CD14-positive monocyte (primary cell): ENCODE measurements at regions not wholly inside any gene's neighbourhood (a gene's known extent, or its start where the extent isn't known, plus 50 kb on each side); places are given as distances from the start of the nearest gene placed in this dataset.
"Not testable (repeated sequence)": the region's sequence is repeated elsewhere in the genome, so short reads cannot be mapped to it uniquely, and the experiment has no call there.

Experiments
- DNase-seq, 3 donors: peaks; one replicate each; pipeline ENCODE4 v3.0.0-alpha.2; 2011 to 2022
- H2AFZ ChIP-seq: 2 replicates; pipeline ENCODE4 v1.6.0; 2012; ENCODE audit warnings: mild to moderate bottlenecking, low read depth, low read length, inconsistent platforms; ENCODE audit not compliant: insufficient read depth, poor library complexity, severe bottlenecking
- H3K27ac ChIP-seq, 2 donors: 1 replicate in 1 of 2; 2 replicates in 1 of 2; pipeline ENCODE4 v1.5.1; 2012 to 2013; ENCODE audit warnings: low read length in 2 of 2, control low read depth in 1 of 2, inconsistent platforms in 1 of 2, low read depth in 1 of 2, mild to moderate bottlenecking in 1 of 2
- H3K27me3 ChIP-seq, 2 donors: one replicate each; pipeline versions ENCODE4 v1.6.0 to v1.6.1; 2011 to 2013; ENCODE audit warnings: low read length in 2 of 2; ENCODE audit not compliant: control insufficient read depth in 2 of 2, insufficient read depth in 2 of 2
- H3K36me3 ChIP-seq, 2 donors: replicated peaks in 1 of 2; 1 replicate in 1 of 2; 2 replicates in 1 of 2; pipeline versions ENCODE4 v1.5.1 to v1.6.1; 2012 to 2013; ENCODE audit warnings: low read length in 2 of 2, control low read depth in 1 of 2, inconsistent platforms in 1 of 2, mild to moderate bottlenecking in 1 of 2; ENCODE audit not compliant: insufficient read depth in 2 of 2, control insufficient read depth in 1 of 2
- H3K4me1 ChIP-seq, 2 donors: 1 replicate in 1 of 2; 2 replicates in 1 of 2; pipeline versions ENCODE4 v1.5.1 to v1.6.1; 2012 to 2013; ENCODE audit warnings: low read length in 2 of 2, control low read depth in 1 of 2, inconsistent platforms in 1 of 2, mild to moderate bottlenecking in 1 of 2, moderate library complexity in 1 of 2; ENCODE audit not compliant: insufficient read depth in 2 of 2, control insufficient read depth in 1 of 2
- H3K4me2 ChIP-seq: replicated peaks from 2 replicates; pipeline ENCODE3; 2012; ENCODE audit warnings: low read length, moderate library complexity, mild to moderate bottlenecking; ENCODE audit not compliant: poor library complexity, severe bottlenecking; ENCODE audit errors: extremely low read depth
- H3K4me3 ChIP-seq, 3 experiments: fragments of 200-600 bp in 1 of 3; sonication (generic) in 1 of 3; replicated peaks in 1 of 3; 1 replicate in 2 of 3; 2 replicates in 1 of 3; pipeline ENCODE4 v1.5.1; 2011 to 2013; ENCODE audit warnings: low read length in 3 of 3, mild to moderate bottlenecking in 3 of 3, control low read depth in 2 of 3, low read depth in 2 of 3, inconsistent platforms in 1 of 3, moderate library complexity in 1 of 3
- H3K79me2 ChIP-seq: 2 replicates; pipeline ENCODE4 v1.6.0; 2012; ENCODE audit warnings: mild to moderate bottlenecking, control low read depth, inconsistent platforms, low read length, moderate library complexity; ENCODE audit not compliant: insufficient read depth
- H3K9ac ChIP-seq: 2 replicates; pipeline ENCODE4 v1.6.0; 2017; ENCODE audit warnings: low read length, mild to moderate bottlenecking; ENCODE audit not compliant: insufficient read depth, poor library complexity, severe bottlenecking
- H3K9me3 ChIP-seq, 2 donors: replicated peaks in 1 of 2; 1 replicate in 1 of 2; 2 replicates in 1 of 2; pipeline versions ENCODE4 v1.5.1 to v1.6.1; 2012 to 2013; ENCODE audit warnings: low read length in 2 of 2, control low read depth in 1 of 2; ENCODE audit not compliant: control insufficient read depth in 1 of 2, insufficient read depth in 1 of 2
- H4K20me1 ChIP-seq: 2 replicates; pipeline ENCODE4 v1.6.0; 2012; ENCODE audit warnings: mild to moderate bottlenecking, low read length, control low read depth, moderate library complexity; ENCODE audit not compliant: insufficient read depth
- H3K27ac Mint-ChIP-seq, 7 donors: one replicate each; pipeline ENCODE4 v1.8.0; 2020; ENCODE audit warnings: mild to moderate bottlenecking in 7 of 7, mixed read lengths in 7 of 7, moderate library complexity in 6 of 7, inconsistent platforms in 2 of 7
- H3K27me3 Mint-ChIP-seq, 3 donors: one replicate each; pipeline ENCODE4 v1.8.0; 2021 to 2022; ENCODE audit warnings: low read depth in 3 of 3, mild to moderate bottlenecking in 3 of 3, mixed read lengths in 3 of 3, moderate library complexity in 3 of 3, inconsistent platforms in 1 of 3
- H3K36me3 Mint-ChIP-seq, 2 donors: one replicate each; pipeline ENCODE4 v1.8.0; 2020; ENCODE audit warnings: mixed read lengths in 2 of 2, inconsistent platforms in 1 of 2, mild to moderate bottlenecking in 1 of 2
- H3K4me1 Mint-ChIP-seq: one replicate; pipeline ENCODE4 v1.8.0; 2020; ENCODE audit warnings: mild to moderate bottlenecking, mixed read lengths
- H3K4me3 Mint-ChIP-seq, 2 donors: one replicate each; pipeline ENCODE4 v1.8.0; 2020; ENCODE audit warnings: mild to moderate bottlenecking in 2 of 2, mixed read lengths in 2 of 2, moderate library complexity in 1 of 2
- H3K9me3 Mint-ChIP-seq, 7 donors: one replicate each; pipeline ENCODE4 v1.8.0; 2020 to 2022; ENCODE audit warnings: mixed read lengths in 7 of 7, mild to moderate bottlenecking in 6 of 7, moderate library complexity in 6 of 7, inconsistent platforms in 2 of 7
- WGBS: methylation state at CpG from one replicate; pipeline ENCODE4 v1.1.5; 2013; ENCODE audit warnings: missing lambda C conversion rate; ENCODE audit not compliant: insufficient coverage; 5-methylcytosine and 5-hydroxymethylcytosine counted together
- intact Hi-C, 2 donors: fragments of 100-400 bp; cut with micrococcal nuclease; formaldehyde crosslinking; loops; one replicate each; pipeline versions ENCODE4 v1.15.0 to v1.15.1; 2023
- TF ChIP-seq, protein P1 (sequence below): fragments of 200-600 bp; IDR thresholded peaks from one replicate; pipeline ENCODE4 v1.8.0; 2022; ENCODE audit warnings: antibody characterized with exemption, mild to moderate bottlenecking

DNA sequence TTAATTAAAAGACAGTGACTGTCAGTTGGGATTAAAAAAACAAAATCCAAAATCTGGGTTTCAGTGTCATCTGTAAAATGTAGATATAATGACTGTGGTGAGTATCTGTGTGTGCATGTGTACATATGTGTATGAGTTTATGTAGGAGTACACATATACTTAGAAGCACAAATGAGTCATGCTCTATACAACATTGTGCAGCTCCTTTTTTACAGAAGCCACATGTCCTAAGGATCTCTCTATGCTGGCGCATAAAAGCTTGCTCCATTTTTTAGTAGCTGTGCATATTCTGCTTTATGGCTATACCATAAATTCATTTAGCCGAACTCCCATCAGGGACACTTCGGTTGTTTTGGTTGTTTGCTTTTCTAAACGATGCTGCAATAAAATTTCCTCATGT is 125.2 kb upstream of the EEF2KMT start:
- WGBS: 79% methylated on average over 3 of the region's 4 CpGs
- Histone ChIP-seq H3K9ac (no peak overlapping the region), H3K27ac (no peak overlapping the region), H3K9me3 (peaks cover 0 to 4% of the 10 kb centered on the region in 2 donors), H4K20me1 (no peaks in the 10 kb centered on the region), H3K4me1 (no peaks in the 10 kb centered on the region), H3K4me3 (no peak overlapping the region), H3K79me2 (no peaks in the 10 kb centered on the region), H3K36me3 (no peaks in the 10 kb centered on the region), H3K27me3 (no peaks in the 10 kb centered on the region), H3K4me2 (no peak overlapping the region), H2AFZ (no peak overlapping the region)
- Mint-ChIP-seq H3K36me3 (no peaks in the 10 kb centered on the region), H3K27ac (no peak overlapping the region), H3K27me3 (peaks cover 2 to 11% (median 4%) of the 10 kb centered on the region in 3 donors), H3K9me3 (peaks cover 0 to 9% (median 7%) of the 10 kb centered on the region in 7 donors), H3K4me3 (no peak overlapping the region), H3K4me1 (no peaks in the 10 kb centered on the region)
- TF ChIP-seq, protein P1, sequence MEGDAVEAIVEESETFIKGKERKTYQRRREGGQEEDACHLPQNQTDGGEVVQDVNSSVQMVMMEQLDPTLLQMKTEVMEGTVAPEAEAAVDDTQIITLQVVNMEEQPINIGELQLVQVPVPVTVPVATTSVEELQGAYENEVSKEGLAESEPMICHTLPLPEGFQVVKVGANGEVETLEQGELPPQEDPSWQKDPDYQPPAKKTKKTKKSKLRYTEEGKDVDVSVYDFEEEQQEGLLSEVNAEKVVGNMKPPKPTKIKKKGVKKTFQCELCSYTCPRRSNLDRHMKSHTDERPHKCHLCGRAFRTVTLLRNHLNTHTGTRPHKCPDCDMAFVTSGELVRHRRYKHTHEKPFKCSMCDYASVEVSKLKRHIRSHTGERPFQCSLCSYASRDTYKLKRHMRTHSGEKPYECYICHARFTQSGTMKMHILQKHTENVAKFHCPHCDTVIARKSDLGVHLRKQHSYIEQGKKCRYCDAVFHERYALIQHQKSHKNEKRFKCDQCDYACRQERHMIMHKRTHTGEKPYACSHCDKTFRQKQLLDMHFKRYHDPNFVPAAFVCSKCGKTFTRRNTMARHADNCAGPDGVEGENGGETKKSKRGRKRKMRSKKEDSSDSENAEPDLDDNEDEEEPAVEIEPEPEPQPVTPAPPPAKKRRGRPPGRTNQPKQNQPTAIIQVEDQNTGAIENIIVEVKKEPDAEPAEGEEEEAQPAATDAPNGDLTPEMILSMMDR: no peak
- DNase-seq: no peak
- intact Hi-C loops: no loop called here

DNA sequence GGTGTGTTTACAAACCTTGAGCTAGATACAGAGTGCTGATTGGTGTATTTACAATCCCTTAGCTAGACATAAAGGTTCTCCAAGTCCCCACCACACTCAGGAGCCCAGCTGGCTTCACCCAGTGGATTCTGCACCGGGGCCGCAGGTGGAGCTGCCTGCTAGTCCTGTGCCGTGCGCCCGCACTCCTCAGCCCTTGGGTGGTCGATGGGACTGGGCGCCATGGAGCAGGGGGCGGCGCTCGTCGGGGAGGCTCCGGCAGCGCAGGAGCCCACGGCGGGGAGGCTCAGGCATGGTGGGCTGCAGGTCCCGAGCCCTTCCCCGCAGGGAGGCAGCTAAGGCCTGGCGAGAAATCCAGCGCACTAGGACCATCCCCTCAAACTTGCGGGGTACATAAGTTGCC is 124.2 kb upstream of the EEF2KMT start:
- H2AFZ ChIP-seq, H3K4me2 ChIP-seq, H3K4me1 Mint-ChIP-seq, H3K27ac ChIP-seq, intact Hi-C loops, H3K4me1 ChIP-seq, H3K36me3 Mint-ChIP-seq, H3K79me2 ChIP-seq, H3K4me3 ChIP-seq, H3K9ac ChIP-seq, H3K4me3 Mint-ChIP-seq, H3K9me3 ChIP-seq, H4K20me1 ChIP-seq, H3K36me3 ChIP-seq, H3K9me3 Mint-ChIP-seq, H3K27ac Mint-ChIP-seq, H3K27me3 ChIP-seq, DNase-seq: not testable (repeated sequence)
- WGBS: 94% methylated on average over 14 of the region's 20 CpGs
- peaks cover 2 to 12% (median 4%) of the 10 kb centered on the region in 3 donors for H3K27me3 Mint-ChIP-seq
